ENCODE measurements at regions not wholly inside any gene's neighbourhood (a gene's known extent, or its start where the extent isn't known, plus 50 kb on each side); places are given as distances from the start of the nearest gene placed in this dataset.

- TF ChIP-seq EZH2 (IDR thresholded peaks at IDR 0.05; ENCODE audit: borderline replicate concordance, insufficient read depth, low read depth, low read length, poor library complexity, severe bottlenecking), result no peak
- no peak for TF ChIP-seq CTCF (IDR thresholded peaks at IDR 0.05)
These were observed 127.0 kb upstream of the FUNDC1 start for GRCh38 chrX:44669626-44670025.
